Trophoblast cell (in vitro differentiated cells and primary cell): ENCODE measurements at regions not wholly inside any gene's neighbourhood (a gene's known extent, or its start where the extent isn't known, plus 50 kb on each side); places are given as distances from the start of the nearest gene placed in this dataset.
A peak's percentile ranks its signal among the peaks of the same experiment; 100 is the strongest.

Experiments
- DNase-seq, 2 donors: peaks; one replicate each; pipeline ENCODE4 v3.0.0-alpha.2; 2016
- H2AFZ ChIP-seq: 2 replicates; pipeline ENCODE4 v1.6.1; 2013; ENCODE audit warnings: low read length, moderate library complexity, mild to moderate bottlenecking; ENCODE audit not compliant: insufficient read depth, poor library complexity
- H2AK5ac ChIP-seq: 2 replicates; pipeline ENCODE4 v1.6.1; 2013; ENCODE audit warnings: mild to moderate bottlenecking, low read length
- H2BK120ac ChIP-seq: 2 replicates; pipeline ENCODE4 v1.6.1; 2013; ENCODE audit warnings: low read length, mild to moderate bottlenecking, moderate library complexity; ENCODE audit not compliant: insufficient read depth, poor library complexity
- H2BK12ac ChIP-seq: 2 replicates; pipeline ENCODE4 v1.6.1; 2013; ENCODE audit warnings: mild to moderate bottlenecking, low read length, moderate library complexity
- H2BK5ac ChIP-seq: 2 replicates; pipeline ENCODE4 v1.6.1; 2013; ENCODE audit warnings: low read length, low read depth, moderate library complexity, mild to moderate bottlenecking; ENCODE audit not compliant: poor library complexity
- H3K14ac ChIP-seq: 2 replicates; pipeline ENCODE4 v1.6.1; 2013; ENCODE audit warnings: mild to moderate bottlenecking, low read length
- H3K18ac ChIP-seq: 2 replicates; pipeline ENCODE4 v1.6.1; 2013; ENCODE audit warnings: mild to moderate bottlenecking, low read length
- H3K23ac ChIP-seq: 2 replicates; pipeline ENCODE4 v1.6.1; 2013; ENCODE audit warnings: low read length
- H3K27ac ChIP-seq: 2 replicates; pipeline ENCODE4 v1.5.1; 2013; ENCODE audit warnings: low read depth, mild to moderate bottlenecking, inconsistent platforms, low read length, moderate library complexity
- H3K27me3 ChIP-seq: 2 replicates; pipeline ENCODE4 v1.6.1; 2013; ENCODE audit warnings: inconsistent platforms, mild to moderate bottlenecking, low read length, moderate library complexity; ENCODE audit not compliant: insufficient read depth
- H3K36me3 ChIP-seq, 2 experiments: 1 replicate in 1 of 2; 2 replicates in 1 of 2; pipeline ENCODE4 v1.6.1; 2013; ENCODE audit warnings: low read length in 2 of 2, mild to moderate bottlenecking in 2 of 2, moderate library complexity in 1 of 2; ENCODE audit not compliant: insufficient read depth in 2 of 2, control insufficient read depth in 1 of 2
- H3K4ac ChIP-seq: 2 replicates; pipeline ENCODE4 v1.6.1; 2013; ENCODE audit warnings: low read depth, mild to moderate bottlenecking, low read length, moderate library complexity
- H3K4me1 ChIP-seq, 2 experiments: 1 replicate in 1 of 2; 2 replicates in 1 of 2; pipeline ENCODE4 v1.6.1; 2013; ENCODE audit warnings: low read length in 2 of 2, mild to moderate bottlenecking in 2 of 2, moderate library complexity in 1 of 2; ENCODE audit not compliant: insufficient read depth in 2 of 2, control insufficient read depth in 1 of 2
- H3K4me2 ChIP-seq: 2 replicates; pipeline ENCODE4 v1.6.1; 2013; ENCODE audit warnings: inconsistent platforms, mild to moderate bottlenecking, low read length, moderate library complexity
- H3K4me3 ChIP-seq: 2 replicates; pipeline ENCODE4 v1.5.1; 2013; ENCODE audit warnings: mild to moderate bottlenecking, low read depth, low read length, inconsistent platforms
- H3K79me1 ChIP-seq: one replicate; pipeline ENCODE4 v1.6.1; 2013; ENCODE audit warnings: low read length
- H3K79me2 ChIP-seq: 2 replicates; pipeline ENCODE4 v1.6.1; 2013; ENCODE audit warnings: low read length, mild to moderate bottlenecking; ENCODE audit not compliant: control insufficient read depth, insufficient read depth, poor library complexity
- H3K9ac ChIP-seq: 2 replicates; pipeline ENCODE4 v1.6.1; 2013; ENCODE audit warnings: mild to moderate bottlenecking, low read length
- H3K9me3 ChIP-seq: 2 replicates; pipeline ENCODE4 v1.6.1; 2013; ENCODE audit warnings: low read depth, mild to moderate bottlenecking, control low read depth, inconsistent platforms, low read length; ENCODE audit not compliant: insufficient read depth
- H4K12ac ChIP-seq: 2 replicates; pipeline ENCODE4 v1.6.1; 2013; ENCODE audit warnings: low read depth, mild to moderate bottlenecking, low read length, moderate library complexity
- H4K8ac ChIP-seq: 2 replicates; pipeline ENCODE4 v1.6.1; 2013; ENCODE audit warnings: low read depth, mild to moderate bottlenecking, low read length, moderate library complexity
- H4K91ac ChIP-seq: one replicate; pipeline ENCODE4 v1.6.1; 2013; ENCODE audit warnings: low read depth, mild to moderate bottlenecking, low read length, moderate library complexity
- WGBS: extraction: QIAGEN DNeasy Blood & Tissue Kit; methylation state at CpG from one replicate; pipeline ENCODE4 v1.1.7; 2013; ENCODE audit warnings: missing lambda C conversion rate; ENCODE audit not compliant: insufficient read length, insufficient coverage; ENCODE audit errors: extremely low coverage; 5-methylcytosine and 5-hydroxymethylcytosine counted together

DNA sequence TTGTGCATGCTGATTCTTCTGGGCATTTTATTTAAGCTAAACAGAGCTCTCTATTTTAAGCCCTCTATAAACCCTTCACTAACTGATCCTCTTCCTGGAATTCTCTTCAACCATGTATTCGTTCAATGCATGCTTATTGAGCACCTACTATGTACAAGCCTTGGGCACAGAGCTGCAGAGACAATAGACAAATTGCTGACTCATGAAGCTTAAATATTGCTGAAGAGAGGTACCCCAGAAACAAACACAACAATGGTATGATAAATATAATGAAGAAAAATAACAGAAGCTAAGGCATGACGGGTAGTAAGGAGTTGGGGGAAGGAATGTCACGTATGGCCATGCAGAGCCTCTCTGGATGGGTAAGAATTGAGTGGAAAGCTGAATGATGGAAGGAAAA, 222.2 kb downstream of the PPARGC1A start:
- Histone ChIP-seq H3K9ac (no peak overlapping the region), H3K9me3 (peaks cover 3% of the 10 kb centered on the region), H2BK120ac (no peak overlapping the region), H3K14ac (no peak overlapping the region), H3K4me3 (no peak overlapping the region), H3K18ac (no peak overlapping the region), H2AK5ac (no peak overlapping the region), H3K4me2 (no peak overlapping the region), H4K91ac (no peak overlapping the region), H4K12ac (no peak overlapping the region), H3K27me3 (no peaks in the 10 kb centered on the region), H3K79me1 (peaks cover 5% of the 10 kb centered on the region), H3K4me1 (peaks cover 3 to 6% of the 10 kb centered on the region in 2 experiments), H3K79me2 (no peaks in the 10 kb centered on the region), H2BK12ac (no peak overlapping the region), H3K23ac (no peak overlapping the region), H3K36me3 (no peaks in the 10 kb centered on the region), H2AFZ (no peak overlapping the region), H3K27ac (peak overlapping the region; percentile 16), H2BK5ac (no peak overlapping the region), H3K4ac (no peak overlapping the region), H4K8ac (no peak overlapping the region)
- no peak for DNase-seq
- WGBS = no CpG with 5 or more reads among the region's 3 CpGs

DNA sequence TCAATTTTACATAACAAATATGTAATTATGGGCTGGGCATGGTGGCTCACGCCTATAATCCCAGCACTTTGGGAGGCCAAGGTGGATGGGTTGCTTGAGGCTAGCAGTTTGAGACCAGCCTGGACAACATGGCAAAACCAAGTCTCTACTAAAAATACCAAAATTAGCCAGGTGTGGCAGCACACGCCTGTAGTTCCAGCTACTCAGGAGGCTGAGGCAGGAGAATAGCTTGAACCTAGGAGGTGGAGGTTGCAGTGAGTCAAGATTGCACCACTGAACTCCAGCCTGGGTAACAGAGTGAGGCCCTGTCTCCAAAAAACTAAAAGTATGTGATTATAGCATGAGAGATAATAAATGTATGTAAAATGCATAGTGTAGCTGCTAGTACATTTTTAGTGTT, 229.0 kb downstream of the PPARGC1A start:
- H3K79me2 ChIP-seq = peaks cover 1% of the 10 kb centered on the region
- H3K27me3 ChIP-seq = no peaks in the 10 kb centered on the region
- H2AFZ ChIP-seq = no peak overlapping the region
- no peak overlapping the region for H4K8ac ChIP-seq
- no peak for DNase-seq
- peaks cover 3 to 6% of the 10 kb centered on the region in 2 experiments for H3K4me1 ChIP-seq
- no peak overlapping the region for H4K91ac ChIP-seq
- no peak overlapping the region for H2BK5ac ChIP-seq
- no peak overlapping the region for H3K23ac ChIP-seq
- no peak overlapping the region for H2BK120ac ChIP-seq
- H3K9me3 ChIP-seq = peaks cover 3% of the 10 kb centered on the region
- no peak overlapping the region for H3K4ac ChIP-seq
- H3K36me3 ChIP-seq = no peaks in the 10 kb centered on the region
- no peak overlapping the region for H3K4me3 ChIP-seq
- H3K79me1 ChIP-seq = peaks cover 5% of the 10 kb centered on the region
- H4K12ac ChIP-seq = no peak overlapping the region
- no CpG with 5 or more reads among the region's 2 CpGs for whole genome bisulfite sequencing
- no peak overlapping the region for H3K18ac ChIP-seq
- H3K27ac ChIP-seq = no peak overlapping the region
- H3K9ac ChIP-seq = no peak overlapping the region
- H3K14ac ChIP-seq = no peak overlapping the region
- H3K4me2 ChIP-seq = no peak overlapping the region
- H2AK5ac ChIP-seq = no peak overlapping the region
- H2BK12ac ChIP-seq = no peak overlapping the region

DNA sequence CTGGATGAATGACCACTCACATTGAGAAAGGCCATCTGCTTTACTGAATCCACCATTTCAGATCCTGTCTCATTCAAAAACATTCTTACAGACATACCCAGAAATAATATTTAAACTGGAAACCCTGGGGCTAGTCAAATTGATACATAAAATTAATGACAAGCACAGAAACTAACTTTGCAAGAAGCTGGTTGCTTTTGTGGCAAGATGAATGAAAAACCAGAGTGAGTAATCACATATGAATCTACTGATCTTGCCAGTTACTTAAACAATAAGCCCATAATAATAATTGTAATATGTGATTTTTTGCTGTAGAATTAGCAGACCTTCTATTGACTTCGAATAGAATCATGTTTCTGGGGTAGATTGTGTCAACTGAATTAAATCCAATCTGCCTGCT, 235.1 kb downstream of the PPARGC1A start:
- no peak overlapping the region for H3K27ac ChIP-seq
- H4K12ac ChIP-seq = no peak overlapping the region
- no peak overlapping the region for H2BK120ac ChIP-seq
- no peak overlapping the region for H2BK12ac ChIP-seq
- H4K91ac ChIP-seq = no peak overlapping the region
- DNase-seq = no peak
- no peaks in the 10 kb centered on the region for H3K36me3 ChIP-seq
- H3K79me1 ChIP-seq = no peaks in the 10 kb centered on the region
- no peak overlapping the region for H2AK5ac ChIP-seq
- no peaks in the 10 kb centered on the region for H3K79me2 ChIP-seq
- no peaks in the 10 kb centered on the region for H3K9me3 ChIP-seq
- no peak overlapping the region for H3K4me2 ChIP-seq
- H3K23ac ChIP-seq = no peak overlapping the region
- H4K8ac ChIP-seq = no peak overlapping the region
- no peak overlapping the region for H3K4me3 ChIP-seq
- H2BK5ac ChIP-seq = no peak overlapping the region
- no peaks in the 10 kb centered on the region for H3K27me3 ChIP-seq
- no peak overlapping the region for H2AFZ ChIP-seq
- no peak overlapping the region for H3K4ac ChIP-seq
- no peak overlapping the region for H3K18ac ChIP-seq
- no peaks in the 10 kb centered on the region for H3K4me1 ChIP-seq
- no peak overlapping the region for H3K9ac ChIP-seq
- whole genome bisulfite sequencing = no CpG with 5 or more reads among the region's 1 CpG
- H3K14ac ChIP-seq = no peak overlapping the region

DNA sequence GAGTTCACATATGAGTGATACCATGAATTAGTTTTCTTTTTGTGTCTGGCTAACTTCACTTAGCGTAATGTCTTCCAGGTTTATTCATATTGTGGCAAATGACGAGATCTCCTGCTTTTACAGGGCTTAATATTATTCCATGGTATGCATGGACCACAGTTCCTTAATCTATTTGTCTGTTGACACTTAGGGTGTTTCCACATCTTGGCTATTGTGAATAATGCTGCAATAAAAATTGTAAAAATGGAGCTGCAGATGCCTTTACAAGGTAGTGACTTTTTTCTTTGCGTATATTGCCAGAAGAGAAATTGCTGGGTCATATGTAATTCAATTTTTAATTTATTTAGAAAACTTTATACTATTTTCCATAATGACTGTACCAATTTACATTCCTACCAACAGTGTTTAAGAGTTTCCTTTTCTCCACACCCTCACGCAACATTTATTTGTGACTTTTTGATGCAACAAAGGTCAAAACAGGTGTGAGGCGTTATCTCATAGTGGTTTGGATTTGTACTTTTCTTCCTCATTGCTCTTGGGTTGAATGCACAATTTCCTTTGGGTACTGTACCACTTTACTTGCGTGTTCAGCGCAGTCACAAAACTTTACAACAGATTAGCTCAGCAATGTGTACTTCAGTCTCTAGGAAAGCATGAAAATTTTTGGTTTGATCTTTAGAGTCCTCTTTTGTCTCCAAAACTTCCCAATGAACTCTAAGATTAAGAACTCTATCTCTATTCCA, 240.8 kb downstream of the PPARGC1A start:
- Histone ChIP-seq H2AK5ac (no peak overlapping the region), H3K9me3 (no peaks in the 10 kb centered on the region), H3K4me2 (no peak overlapping the region), H2AFZ (no peak overlapping the region), H3K79me2 (no peaks in the 10 kb centered on the region), H3K27me3 (no peaks in the 10 kb centered on the region), H3K23ac (no peak overlapping the region), H3K4me3 (no peak overlapping the region), H4K12ac (no peak overlapping the region), H3K9ac (no peak overlapping the region), H4K91ac (no peak overlapping the region), H3K27ac (no peak overlapping the region), H2BK12ac (no peak overlapping the region), H4K8ac (no peak overlapping the region), H3K4ac (no peak overlapping the region), H3K18ac (no peak overlapping the region), H2BK5ac (no peak overlapping the region), H3K79me1 (no peaks in the 10 kb centered on the region), H3K4me1 (no peaks in the 10 kb centered on the region), H2BK120ac (no peak overlapping the region), H3K36me3 (no peaks in the 10 kb centered on the region), H3K14ac (no peak overlapping the region)
- DNase-seq = no peak
- WGBS = no CpG with 5 or more reads among the region's 7 CpGs
